NCI-H2171 treated with DMSO at 0.1 percent for 48 hours (cell line): ENCODE measurements at regions not wholly inside any gene's neighbourhood (a gene's known extent, or its start where the extent isn't known, plus 50 kb on each side); places are given as distances from the start of the nearest gene placed in this dataset.
A peak's percentile ranks its signal among the peaks of the same experiment; 100 is the strongest.
"Not testable (repeated sequence)": the region's sequence is repeated elsewhere in the genome, so short reads cannot be mapped to it uniquely, and the experiment has no call there.

Experiments used
- DNase-seq: peaks from one replicate; lab custom pipeline; 2025; lab: John Stamatoyannopoulos, UW

GRCh38 chr16:5298202-5298601 lies 200.6 kb upstream of the EEF2KMT start:
- no peak for DNase-seq

GRCh38 chr16:5296176-5296575 lies 198.6 kb upstream of the EEF2KMT start:
- DNase-seq: no peak

- DNase-seq: not testable (repeated sequence)
These were observed 197.7 kb upstream of the EEF2KMT start for GRCh38 chr16:5295304-5295703.

DNA sequence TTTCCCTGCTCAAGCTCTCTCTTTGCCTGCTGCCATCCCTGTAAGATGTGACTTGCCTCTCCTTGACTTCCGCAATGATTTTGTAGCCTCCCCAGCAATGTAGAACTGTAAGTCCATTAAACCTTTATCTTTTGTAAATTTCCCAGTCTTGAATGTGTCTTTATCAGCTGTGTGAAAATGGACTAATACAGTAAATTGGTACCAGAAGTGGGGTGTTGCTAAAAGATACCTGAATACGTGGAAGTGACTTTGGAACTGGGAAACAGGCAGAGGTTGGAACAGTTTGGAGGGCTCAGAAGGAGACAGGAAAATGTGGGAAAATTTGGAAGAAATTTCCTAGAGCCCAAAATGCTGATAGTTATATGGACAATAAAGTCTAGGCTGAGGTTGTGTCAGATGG lies 184.6 kb upstream of the EEF2KMT start:
- not testable (repeated sequence) for DNase-seq

- no peak for DNase-seq
These were observed 159.9 kb upstream of the EEF2KMT start for GRCh38 chr16:5257462-5257861.

GRCh38 chr16:5252791-5253190 lies 155.2 kb upstream of the EEF2KMT start:
- DNase-seq: no peak

DNA sequence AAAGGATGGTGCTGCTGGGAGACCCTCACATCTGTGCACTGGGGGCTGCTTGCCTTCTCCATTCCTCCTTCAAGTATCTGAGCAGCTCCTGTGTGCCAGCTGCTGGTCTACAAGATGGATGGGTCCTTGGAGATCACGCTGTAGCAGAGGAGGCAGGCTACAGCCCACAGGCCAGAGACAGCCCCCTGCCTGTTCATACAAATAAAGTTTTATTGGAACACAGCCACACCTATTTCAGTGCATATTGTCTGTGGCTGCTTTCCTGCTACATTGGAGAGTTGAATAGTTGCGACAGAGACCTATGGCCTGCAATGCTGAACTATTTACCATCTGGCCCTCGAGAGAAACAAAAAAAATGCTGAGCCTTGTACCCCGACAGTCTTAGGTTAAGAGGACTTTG lies 149.8 kb upstream of the EEF2KMT start:
- not testable (repeated sequence) for DNase-seq

GRCh38 chr16:5240278-5240626 lies 142.7 kb upstream of the EEF2KMT start:
- DNase-seq: not testable (repeated sequence)

- not testable (repeated sequence) for DNase-seq
These were observed 142.1 kb upstream of the EEF2KMT start for GRCh38 chr16:5239472-5240277.

- DNase-seq: no peak
These were observed 137.5 kb upstream of the EEF2KMT start for GRCh38 chr16:5235119-5235518.

GRCh38 chr16:5234295-5235050 lies 136.9 kb upstream of the EEF2KMT start:
- no peak for DNase-seq

GRCh38 chr16:5231246-5231759 lies 133.7 kb upstream of the EEF2KMT start:
- DNase-seq: no peak

DNA sequence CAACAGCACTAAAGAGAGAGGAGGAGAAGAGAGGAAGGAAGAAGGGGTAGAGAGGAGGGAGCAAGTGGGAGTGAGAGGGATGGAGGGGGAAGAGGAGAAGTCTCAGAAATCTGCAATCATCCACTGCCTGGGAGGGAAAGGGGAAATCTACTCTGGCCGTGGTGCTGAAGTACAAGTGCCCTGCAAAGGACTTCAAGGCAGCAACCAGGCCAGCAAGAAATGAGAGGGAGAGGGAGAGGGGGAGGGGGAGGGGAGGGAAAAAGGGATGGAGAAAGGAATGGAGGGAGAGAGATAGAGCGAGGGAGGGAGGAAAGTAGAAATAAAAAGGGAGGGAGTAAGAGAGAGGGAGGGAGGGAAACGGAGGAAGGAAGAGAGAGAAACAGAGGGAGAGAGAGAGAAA lies 130.8 kb upstream of the EEF2KMT start:
- no peak for DNase-seq

GRCh38 chr16:5225931-5226655 lies 128.5 kb upstream of the EEF2KMT start:
- DNase-seq: no peak

DNA sequence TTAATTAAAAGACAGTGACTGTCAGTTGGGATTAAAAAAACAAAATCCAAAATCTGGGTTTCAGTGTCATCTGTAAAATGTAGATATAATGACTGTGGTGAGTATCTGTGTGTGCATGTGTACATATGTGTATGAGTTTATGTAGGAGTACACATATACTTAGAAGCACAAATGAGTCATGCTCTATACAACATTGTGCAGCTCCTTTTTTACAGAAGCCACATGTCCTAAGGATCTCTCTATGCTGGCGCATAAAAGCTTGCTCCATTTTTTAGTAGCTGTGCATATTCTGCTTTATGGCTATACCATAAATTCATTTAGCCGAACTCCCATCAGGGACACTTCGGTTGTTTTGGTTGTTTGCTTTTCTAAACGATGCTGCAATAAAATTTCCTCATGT lies 125.2 kb upstream of the EEF2KMT start:
- DNase-seq: no peak

DNA sequence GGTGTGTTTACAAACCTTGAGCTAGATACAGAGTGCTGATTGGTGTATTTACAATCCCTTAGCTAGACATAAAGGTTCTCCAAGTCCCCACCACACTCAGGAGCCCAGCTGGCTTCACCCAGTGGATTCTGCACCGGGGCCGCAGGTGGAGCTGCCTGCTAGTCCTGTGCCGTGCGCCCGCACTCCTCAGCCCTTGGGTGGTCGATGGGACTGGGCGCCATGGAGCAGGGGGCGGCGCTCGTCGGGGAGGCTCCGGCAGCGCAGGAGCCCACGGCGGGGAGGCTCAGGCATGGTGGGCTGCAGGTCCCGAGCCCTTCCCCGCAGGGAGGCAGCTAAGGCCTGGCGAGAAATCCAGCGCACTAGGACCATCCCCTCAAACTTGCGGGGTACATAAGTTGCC lies 124.2 kb upstream of the EEF2KMT start:
- DNase-seq: not testable (repeated sequence)

- DNase-seq: no peak
These were observed 123.1 kb upstream of the EEF2KMT start for GRCh38 chr16:5220705-5221104.

GRCh38 chr16:5216441-5217080 lies 119.0 kb upstream of the EEF2KMT start:
- no peak for DNase-seq

DNA sequence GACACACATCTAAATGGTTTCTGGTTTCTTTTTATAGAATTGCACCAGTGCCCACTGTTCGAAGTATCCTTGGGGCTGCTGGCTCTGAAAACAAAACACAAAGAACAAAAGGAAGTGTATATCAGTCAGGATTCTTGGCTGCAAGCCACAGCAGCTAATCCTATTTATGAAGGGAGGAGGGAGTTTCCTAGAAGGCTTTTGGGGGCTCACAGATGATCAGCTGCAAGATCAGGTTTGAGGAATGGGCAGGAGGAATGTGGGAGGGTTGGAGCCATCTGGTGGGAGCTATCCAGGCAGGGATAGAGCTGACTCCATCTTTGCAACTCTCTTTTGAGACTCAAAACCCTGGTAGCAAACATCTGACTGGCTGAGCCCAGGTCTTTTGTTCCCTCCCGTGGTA lies 118.3 kb upstream of the EEF2KMT start:
- no peak for DNase-seq

DNA sequence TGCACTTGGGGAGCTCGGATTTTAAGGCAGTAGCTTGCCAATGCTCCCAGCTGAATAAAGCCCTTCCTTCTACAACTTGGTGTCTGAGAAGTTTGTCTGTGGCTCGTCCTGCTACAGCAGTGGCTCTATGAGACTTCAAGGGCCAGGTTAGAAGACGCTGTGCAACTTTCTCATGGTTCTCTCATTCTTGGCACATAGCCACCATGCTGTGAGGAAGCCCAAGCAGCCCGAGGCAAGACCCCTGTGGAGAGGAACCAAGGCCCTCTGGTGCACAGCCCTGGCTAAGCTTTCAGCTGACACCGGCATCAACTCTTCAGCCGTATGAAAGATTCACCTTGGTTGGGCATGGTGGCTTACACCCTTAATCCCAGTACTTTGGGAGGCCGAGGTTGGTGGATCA lies 116.9 kb upstream of the EEF2KMT start:
- no peak for DNase-seq

GRCh38 chr16:5212501-5212900 lies 114.9 kb upstream of the EEF2KMT start:
- DNase-seq: not testable (repeated sequence)

DNA sequence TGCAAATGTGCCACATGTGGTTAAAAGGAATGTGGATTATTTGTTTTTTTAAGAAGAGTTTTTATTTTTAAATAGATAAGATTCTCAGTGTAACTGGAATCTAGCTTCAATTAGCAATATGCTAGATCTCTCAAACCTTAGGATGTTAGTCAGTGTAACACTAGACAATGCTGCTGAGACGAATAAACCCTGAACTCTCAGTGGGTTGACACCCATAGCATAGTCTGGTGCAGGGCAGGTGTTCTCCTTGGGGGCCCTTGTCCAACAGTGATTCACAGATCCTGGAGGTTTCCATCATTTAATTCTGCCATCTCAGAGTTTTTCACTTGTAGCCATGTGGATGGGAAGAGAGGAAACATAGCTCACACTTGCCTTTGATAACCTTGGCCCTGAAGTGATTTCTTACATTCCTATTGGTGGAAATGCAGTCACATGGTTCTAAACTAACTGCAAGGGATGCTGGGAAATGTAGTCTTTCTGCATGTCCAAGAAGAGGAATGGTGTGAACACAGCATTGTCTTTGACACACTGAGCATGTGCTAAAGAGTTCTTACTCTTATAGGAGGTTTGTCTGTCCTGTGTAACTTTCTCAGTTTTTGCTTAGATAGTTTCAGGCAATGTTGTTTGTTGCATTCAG lies 110.4 kb upstream of the EEF2KMT start:
- peak; percentile 22 for DNase-seq
